ENCODE measurements at regions not wholly inside any gene's neighbourhood (a gene's known extent, or its start where the extent isn't known, plus 50 kb on each side); places are given as distances from the start of the nearest gene placed in this dataset.

DNA sequence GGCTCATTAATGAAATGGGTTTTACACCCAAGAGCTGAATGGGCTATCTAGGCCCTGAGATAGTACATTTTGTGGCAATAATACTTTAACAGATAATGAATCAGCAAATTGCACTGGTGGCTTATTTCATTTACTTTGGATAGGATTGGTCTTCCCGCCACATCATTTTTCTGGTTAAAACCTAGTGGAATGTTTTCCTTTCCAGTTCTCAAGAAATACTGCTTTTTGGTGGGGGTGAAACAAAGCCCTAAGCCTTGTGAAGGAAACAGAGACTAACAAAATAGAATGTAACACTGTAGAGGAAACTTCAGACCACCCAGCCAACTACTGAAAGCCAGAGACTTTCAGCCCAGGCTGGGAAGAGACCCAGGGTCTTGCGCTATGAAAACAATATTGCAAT lies 172.2 kb downstream of the HHIPL2 start:
- TF ChIP-seq, protein P1, sequence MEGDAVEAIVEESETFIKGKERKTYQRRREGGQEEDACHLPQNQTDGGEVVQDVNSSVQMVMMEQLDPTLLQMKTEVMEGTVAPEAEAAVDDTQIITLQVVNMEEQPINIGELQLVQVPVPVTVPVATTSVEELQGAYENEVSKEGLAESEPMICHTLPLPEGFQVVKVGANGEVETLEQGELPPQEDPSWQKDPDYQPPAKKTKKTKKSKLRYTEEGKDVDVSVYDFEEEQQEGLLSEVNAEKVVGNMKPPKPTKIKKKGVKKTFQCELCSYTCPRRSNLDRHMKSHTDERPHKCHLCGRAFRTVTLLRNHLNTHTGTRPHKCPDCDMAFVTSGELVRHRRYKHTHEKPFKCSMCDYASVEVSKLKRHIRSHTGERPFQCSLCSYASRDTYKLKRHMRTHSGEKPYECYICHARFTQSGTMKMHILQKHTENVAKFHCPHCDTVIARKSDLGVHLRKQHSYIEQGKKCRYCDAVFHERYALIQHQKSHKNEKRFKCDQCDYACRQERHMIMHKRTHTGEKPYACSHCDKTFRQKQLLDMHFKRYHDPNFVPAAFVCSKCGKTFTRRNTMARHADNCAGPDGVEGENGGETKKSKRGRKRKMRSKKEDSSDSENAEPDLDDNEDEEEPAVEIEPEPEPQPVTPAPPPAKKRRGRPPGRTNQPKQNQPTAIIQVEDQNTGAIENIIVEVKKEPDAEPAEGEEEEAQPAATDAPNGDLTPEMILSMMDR (IDR thresholded peaks at IDR 0.05): no peak
- no peak for TF ChIP-seq POLR2A (IDR thresholded peaks at IDR 0.05)

Measured in sigmoid colon (tissue), 3 donors.